Hippocampal formation (tissue), 2 donors: ENCODE measurements at regions not wholly inside any gene's neighbourhood (a gene's known extent, or its start where the extent isn't known, plus 50 kb on each side); places are given as distances from the start of the nearest gene placed in this dataset.
"Not testable (repeated sequence)": the region's sequence is repeated elsewhere in the genome, so short reads cannot be mapped to it uniquely, and the experiment has no call there.

Experiments used
- DNase-seq, 2 donors: peaks; one replicate each; lab custom pipeline; 2025; lab: John Stamatoyannopoulos, UW

DNA sequence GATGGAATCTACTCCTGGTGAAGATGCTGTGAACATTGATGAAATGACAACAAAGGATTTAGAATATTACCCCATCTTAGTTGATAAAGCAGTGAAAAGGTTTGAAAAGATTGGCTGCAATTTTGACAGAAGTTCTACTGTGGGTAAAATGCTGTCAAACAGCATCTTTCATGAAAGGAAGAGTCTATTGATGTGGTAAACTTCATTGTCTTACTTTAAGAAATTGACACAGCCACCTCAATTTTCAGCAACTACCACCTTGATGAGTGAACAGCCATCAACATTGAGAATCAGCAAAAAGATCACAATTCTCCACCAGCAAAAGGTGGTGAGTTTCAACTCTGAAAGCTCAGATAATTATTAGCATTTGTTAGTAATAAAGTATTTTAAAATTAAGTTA is 310.3 kb upstream of the RBMS1 start:
- DNase-seq: no peak

DNA sequence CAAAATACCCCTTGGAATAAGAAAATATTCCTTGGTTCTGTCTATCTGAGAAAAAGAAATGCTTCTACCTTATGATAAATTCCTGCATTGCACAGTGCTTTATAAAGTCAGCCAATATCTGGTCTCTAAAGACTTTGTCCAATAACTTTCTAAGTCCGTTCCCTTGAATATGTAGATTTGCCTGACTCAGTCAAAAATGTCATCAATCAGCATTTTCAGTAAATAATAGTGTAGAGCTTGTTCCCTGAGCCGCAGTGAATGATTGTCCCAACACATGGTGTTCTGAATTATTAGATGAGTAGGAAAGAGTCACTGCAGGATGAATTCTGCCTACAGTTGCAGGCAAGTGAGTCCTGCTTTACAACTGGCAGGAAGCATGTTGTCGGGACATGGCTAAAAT is 316.8 kb upstream of the RBMS1 start:
- DNase-seq: no peak

GRCh38 chr2:160812830-160813505 is 319.4 kb upstream of the RBMS1 start:
- DNase-seq: no peak

GRCh38 chr2:160813506-160813858 is 319.9 kb upstream of the RBMS1 start:
- DNase-seq: no peak

- no peak for DNase-seq
Measured at GRCh38 chr2:160816916-160817499, 323.4 kb upstream of the RBMS1 start.

DNA sequence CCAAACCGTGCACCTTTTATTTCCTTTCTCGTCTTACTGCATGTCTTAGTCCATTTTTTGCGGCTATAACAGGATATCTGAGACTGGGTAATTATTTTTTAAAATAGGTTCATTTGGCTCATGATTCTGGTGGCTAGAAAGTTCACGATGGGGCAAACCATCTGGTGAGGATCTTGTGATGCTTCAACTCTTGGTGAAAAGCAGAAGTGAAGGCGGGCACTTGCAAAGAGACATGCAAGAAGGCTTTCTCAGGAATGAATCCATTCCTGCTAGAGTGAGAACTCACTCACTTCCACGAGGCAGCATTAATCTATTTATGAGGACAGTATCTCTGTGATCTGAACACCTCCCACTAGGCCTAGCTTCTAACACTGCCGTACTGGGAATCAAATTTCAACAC is 327.1 kb upstream of the RBMS1 start:
- DNase-seq: no peak

DNA sequence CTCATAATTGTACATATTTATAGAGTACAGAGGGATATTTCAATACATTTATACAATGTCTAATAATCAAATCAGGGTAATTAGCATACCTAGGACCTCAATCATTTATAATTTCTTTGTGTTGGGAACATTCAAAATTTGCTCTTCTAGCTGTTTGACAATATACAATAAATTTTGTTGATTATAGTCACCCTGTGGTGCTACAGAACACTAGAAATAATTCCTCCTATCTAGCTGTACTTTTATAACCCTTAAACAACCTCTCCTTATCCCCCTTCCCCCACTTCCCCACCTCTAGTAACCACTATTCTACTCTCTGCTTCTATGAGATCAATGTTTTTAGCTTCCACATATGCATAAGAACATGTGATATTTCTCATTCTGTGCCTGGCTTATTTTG is 328.4 kb upstream of the RBMS1 start:
- DNase-seq: no peak

DNA sequence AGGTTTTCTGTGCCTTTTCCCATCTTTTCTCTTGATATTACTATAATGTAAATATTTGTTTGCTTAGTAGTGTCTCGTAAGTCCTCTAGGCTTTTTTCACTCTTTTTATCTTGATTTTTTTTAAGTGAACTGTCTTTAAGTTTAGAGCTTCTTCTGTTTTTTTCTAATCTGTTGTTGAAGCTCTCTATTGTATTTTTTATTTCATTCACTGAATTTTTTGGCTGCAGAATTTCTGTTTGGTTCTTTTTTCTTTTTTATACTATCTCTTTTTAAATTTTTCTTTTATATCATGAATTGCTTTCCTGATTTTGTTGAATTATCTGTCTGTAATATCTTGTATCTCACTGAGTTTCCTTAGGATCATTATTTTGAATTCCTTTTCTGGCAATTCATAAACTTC is 331.8 kb upstream of the RBMS1 start:
- DNase-seq: no peak

DNA sequence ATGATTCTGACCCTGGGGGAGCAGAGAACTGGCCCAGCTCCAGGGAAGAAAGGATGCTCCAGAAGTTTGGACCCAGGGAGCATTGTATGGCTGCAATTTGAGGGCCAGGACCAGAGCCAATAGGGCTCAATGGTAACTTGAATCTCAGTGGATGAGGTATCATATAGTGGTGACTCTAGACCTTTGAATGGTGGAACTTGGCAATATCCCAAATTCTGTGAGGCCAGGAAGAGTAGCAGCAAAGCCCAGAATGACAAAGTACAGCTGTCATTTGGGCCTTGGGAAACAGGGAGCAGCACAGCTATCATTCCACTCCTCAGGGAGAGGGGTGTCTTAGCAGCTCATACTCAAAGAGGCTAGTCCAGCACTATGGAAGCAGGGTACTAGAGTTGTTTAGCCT is 332.9 kb upstream of the RBMS1 start:
- no peak for DNase-seq

DNA sequence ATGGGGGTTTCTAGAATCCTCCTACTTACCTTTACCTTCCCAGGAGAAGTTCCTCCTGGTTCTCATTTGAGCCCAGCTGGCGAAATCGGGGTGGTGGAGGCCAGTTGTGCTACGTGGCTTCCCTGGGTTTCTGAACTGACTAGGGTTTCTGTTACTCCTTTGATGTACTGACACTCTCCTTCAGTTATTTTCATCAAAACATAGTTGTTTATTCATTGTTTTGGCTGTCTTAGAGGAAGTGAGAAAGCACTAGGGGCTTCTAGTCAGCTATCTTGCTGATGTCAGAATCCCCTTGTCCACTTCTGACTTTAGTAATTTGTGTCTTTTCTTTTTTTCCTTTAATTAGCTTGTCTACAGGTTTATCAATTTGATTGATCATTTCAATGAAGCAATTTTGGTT is 332.2 kb upstream of the TANK start:
- no peak for DNase-seq

GRCh38 chr2:160832381-160832780 is 327.8 kb upstream of the TANK start:
- not testable (repeated sequence) for DNase-seq

DNA sequence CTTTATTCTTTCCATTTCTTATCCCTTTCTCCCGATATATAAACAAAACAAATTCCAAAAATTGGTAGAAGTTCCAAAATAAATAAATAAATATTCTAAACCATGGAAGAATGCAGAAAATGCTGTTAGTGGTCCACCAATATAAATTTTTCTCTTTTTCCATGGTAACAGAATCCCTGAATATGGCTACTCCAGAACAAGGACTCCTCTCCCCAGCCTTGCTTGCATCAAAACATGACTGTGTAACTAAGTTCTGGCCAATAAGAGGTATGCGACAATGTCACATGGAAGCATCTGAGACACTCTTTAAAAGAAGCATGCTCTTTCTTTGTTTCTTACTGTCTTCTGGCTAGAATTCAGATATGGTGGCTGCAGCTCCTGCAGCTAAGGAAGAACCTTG is 325.1 kb upstream of the TANK start:
- DNase-seq: no peak

DNA sequence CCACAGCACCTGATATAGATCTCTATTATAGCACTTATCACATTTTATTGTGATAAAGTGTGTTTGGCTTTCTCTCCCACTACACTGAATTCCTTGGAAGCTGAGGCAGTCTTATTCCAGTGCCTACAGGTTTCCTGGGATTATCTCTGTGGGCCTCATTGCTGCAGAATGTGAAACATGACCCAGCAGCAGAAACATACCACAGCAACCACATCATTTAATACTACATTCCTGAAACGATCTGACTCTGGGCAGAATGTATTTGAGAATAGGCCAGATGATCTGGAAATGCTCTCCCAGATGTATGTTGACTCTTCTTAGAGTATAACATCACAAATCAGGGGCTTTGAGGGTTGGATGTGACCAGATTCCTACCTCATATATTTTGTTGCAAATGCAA is 323.5 kb upstream of the TANK start:
- DNase-seq: no peak

DNA sequence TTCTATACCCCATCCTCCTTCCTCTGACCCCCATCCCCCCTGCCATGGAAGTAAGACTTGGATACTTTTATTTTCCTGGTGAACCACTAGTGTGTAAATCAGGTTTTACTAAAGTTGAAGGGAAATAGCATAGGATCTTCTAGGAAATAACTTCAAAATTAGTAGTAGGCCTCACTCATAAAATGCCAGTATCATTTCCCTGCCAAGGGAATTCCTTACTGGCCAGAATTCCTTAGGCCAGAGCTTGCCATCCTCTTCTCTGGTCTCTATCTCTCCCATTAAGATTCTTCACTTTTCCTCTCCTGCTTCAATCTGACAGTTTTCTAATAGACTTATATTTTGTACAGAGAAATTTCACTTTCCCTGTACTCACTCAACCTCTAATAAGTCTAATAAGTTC is 322.8 kb upstream of the TANK start:
- DNase-seq: no peak

- no peak for DNase-seq
Measured at GRCh38 chr2:160838147-160838546, 322.1 kb upstream of the TANK start.

GRCh38 chr2:160838691-160839090 is 321.5 kb upstream of the TANK start:
- no peak for DNase-seq

DNA sequence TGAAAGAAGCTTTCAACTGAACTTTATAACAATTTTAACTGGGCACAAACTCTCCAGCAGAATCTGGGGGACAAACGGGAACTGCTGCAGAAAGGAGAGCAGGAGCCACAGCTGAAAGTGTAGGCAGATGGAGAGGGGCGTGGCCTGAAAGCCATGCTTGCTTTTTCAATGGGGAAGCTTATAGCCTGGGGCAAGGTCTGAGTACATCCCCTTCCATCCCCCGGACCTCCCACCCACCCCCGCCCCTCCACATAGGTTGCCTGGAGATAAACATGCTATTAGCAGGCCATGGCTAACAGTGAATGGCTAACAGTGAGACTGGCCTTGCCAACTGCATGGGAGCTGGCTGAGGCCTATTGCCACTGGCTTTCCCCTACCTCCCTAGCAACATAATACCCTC is 317.9 kb upstream of the TANK start:
- DNase-seq: no peak

DNA sequence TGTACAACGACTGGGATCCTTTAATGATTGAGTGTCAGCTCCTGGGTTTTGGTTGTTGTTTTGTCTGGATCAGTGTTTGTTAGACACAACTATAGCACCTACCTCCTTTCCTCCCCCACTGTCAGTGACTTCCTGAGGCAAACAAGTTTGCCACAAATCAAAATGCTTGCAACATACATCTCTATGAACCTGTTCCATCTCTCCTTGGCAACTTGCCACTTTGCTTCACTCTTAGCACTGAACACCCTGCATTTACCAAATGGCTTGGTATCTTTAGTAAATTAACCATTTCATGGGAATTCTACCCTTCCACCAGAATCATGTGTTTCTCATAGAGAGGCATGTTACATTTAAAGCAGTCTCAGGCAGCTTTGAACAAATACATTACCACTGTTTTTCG is 301.1 kb upstream of the TANK start:
- no peak for DNase-seq

DNA sequence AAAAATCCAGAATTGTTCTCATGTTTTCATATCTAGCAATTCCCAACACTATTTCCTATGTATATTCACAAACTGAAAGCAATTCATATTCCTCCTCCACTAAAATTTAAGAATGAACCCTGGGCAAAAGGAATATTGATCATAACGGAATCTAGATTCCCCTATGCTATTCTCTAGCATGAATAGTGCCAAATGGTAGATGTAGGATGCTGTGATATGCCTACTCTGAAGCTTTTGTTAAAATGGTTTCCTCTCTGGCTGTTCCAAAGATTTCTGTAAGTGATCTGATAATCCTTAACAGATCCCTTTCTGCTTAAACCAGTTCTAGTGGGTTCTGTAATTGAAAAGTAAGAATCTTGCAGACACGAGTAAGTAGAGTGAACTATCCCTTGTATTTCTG is 298.0 kb upstream of the TANK start:
- DNase-seq: no peak

DNA sequence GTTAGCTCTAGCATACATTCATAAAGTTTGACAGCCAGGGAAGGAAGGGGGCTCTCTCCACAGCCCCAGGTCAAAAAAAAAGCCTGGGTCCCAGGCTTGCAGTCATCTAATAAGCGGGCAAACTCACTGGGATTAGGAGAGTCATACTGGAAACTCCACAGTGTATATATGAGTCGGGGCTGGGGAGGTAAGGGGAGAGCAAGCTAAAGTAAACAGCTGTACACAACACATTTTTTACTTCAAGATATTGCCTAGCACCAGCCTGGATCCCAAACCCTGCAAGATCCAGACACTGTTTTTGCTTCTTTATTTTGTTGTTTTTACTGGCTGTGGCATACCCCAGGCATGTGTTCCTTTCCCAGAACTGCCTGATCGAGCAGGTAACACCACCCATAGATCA is 291.3 kb upstream of the TANK start:
- no peak for DNase-seq

GRCh38 chr2:160869411-160869810 is 290.8 kb upstream of the TANK start:
- DNase-seq: no peak

GRCh38 chr2:160870729-160871465 is 289.3 kb upstream of the TANK start:
- DNase-seq: no peak

- no peak for DNase-seq
Measured at GRCh38 chr2:160871953-160872352, 288.3 kb upstream of the TANK start.

- DNase-seq: no peak
Measured at GRCh38 chr2:160876029-160876428, 284.2 kb upstream of the TANK start.
